Rectal smooth muscle tissue (tissue), 1 donor: ENCODE measurements at regions not wholly inside any gene's neighbourhood (a gene's known extent, or its start where the extent isn't known, plus 50 kb on each side); places are given as distances from the start of the nearest gene placed in this dataset.

Experiments used
- H3K27ac ChIP-seq: one replicate; pipeline ENCODE4 v1.7.0; 2013; ENCODE audit warnings: low read depth, low read length, inconsistent platforms
- H3K27me3 ChIP-seq: one replicate; pipeline ENCODE4 v1.7.0; 2013; ENCODE audit warnings: low read length; ENCODE audit not compliant: control insufficient read depth, insufficient read depth
- H3K36me3 ChIP-seq: one replicate; pipeline ENCODE4 v1.7.0; 2013; ENCODE audit warnings: low read length; ENCODE audit not compliant: control insufficient read depth, insufficient read depth
- H3K4me1 ChIP-seq: one replicate; pipeline ENCODE4 v1.7.0; 2013; ENCODE audit warnings: low read length; ENCODE audit not compliant: control insufficient read depth, insufficient read depth
- H3K4me3 ChIP-seq: one replicate; pipeline ENCODE4 v1.7.0; 2013; ENCODE audit warnings: low read length
- H3K9ac ChIP-seq: one replicate; pipeline ENCODE4 v1.7.0; 2013; ENCODE audit warnings: low read length

GRCh38 chr18:24850532-24850931 lies 390.1 kb downstream of the HRH4 start:
- Histone ChIP-seq H3K9ac (no peak overlapping the region), H3K27me3 (no peaks in the 10 kb centered on the region), H3K4me3 (no peak overlapping the region)

DNA sequence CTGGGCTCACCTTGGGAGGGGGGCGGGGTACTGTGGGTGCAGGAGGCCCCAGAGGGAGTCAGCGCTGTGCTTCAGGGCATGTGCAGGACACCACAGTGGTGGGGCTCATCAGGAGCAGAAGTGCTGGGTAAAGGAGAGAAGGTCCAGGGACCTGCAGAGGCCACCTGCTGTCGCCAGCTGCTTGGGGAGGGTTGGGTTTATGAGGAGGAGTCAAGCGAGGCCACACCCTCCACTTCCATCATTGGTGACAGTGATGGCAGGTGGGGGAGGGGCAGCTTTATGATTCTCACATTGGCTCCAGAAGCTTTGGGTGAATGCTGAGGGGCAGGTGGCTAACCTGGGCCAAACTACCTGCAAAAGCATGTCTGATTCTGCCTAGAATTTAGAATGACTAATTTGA lies 392.6 kb downstream of the HRH4 start:
- Histone ChIP-seq H3K4me3 (no peak overlapping the region), H3K4me1 (no peaks in the 10 kb centered on the region), H3K9ac (no peak overlapping the region), H3K36me3 (no peaks in the 10 kb centered on the region), H3K27me3 (no peaks in the 10 kb centered on the region), H3K27ac (no peak overlapping the region)

More at GRCh38 chr18:24850532-24850931, 390.1 kb downstream of the HRH4 start:
- Histone ChIP-seq H3K36me3 (no peaks in the 10 kb centered on the region), H3K4me1 (no peaks in the 10 kb centered on the region), H3K27ac (no peak overlapping the region)

- Histone ChIP-seq H3K27me3 (no peaks in the 10 kb centered on the region), H3K4me1 (no peaks in the 10 kb centered on the region), H3K36me3 (no peaks in the 10 kb centered on the region), H3K9ac (no peak overlapping the region), H3K27ac (no peak overlapping the region), H3K4me3 (no peak overlapping the region)
Measured at GRCh38 chr18:24860978-24861680, 400.7 kb downstream of the HRH4 start.

- no peak overlapping the region for H3K9ac ChIP-seq
- H3K4me3 ChIP-seq, result no peak overlapping the region
- H3K4me1 ChIP-seq, result no peaks in the 10 kb centered on the region
Measured at GRCh38 chr18:24862201-24862816, 401.9 kb downstream of the HRH4 start.

GRCh38 chr18:24868311-24868710 lies 407.9 kb downstream of the HRH4 start:
- H3K36me3 ChIP-seq, result no peaks in the 10 kb centered on the region
- H3K4me3 ChIP-seq, result no peak overlapping the region
- H3K4me1 ChIP-seq, result no peaks in the 10 kb centered on the region
- no peak overlapping the region for H3K27ac ChIP-seq
- H3K9ac ChIP-seq, result no peak overlapping the region
- no peaks in the 10 kb centered on the region for H3K27me3 ChIP-seq

More at GRCh38 chr18:24862201-24862816, 401.9 kb downstream of the HRH4 start:
- no peak overlapping the region for H3K27ac ChIP-seq
- no peaks in the 10 kb centered on the region for H3K36me3 ChIP-seq
- no peaks in the 10 kb centered on the region for H3K27me3 ChIP-seq

DNA sequence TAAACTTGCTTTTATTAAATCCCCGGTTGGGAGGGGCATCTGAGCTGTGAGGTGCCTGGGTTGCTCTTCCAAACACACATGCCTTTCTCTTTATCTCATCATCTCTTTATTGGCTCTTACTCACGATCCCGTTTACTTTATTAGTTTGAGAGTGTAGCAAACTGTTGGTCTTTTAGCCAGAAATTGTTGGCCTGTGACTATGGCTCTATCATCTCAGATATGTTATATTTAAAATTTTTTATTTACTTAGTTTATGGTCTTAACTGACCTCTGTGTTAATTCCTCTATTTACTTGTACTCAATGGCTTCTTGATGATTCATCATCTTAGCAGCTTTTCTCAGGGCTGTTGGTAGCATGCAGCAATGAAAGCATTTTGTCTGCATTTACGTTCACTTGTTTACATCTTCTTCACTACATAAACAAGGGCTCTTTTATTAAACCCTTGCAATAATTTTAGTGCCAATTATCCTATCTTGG lies 408.4 kb downstream of the HRH4 start:
- no peaks in the 10 kb centered on the region for H3K27me3 ChIP-seq
- H3K27ac ChIP-seq, result no peak overlapping the region
- no peaks in the 10 kb centered on the region for H3K36me3 ChIP-seq
- no peak overlapping the region for H3K9ac ChIP-seq
- no peaks in the 10 kb centered on the region for H3K4me1 ChIP-seq
- no peak overlapping the region for H3K4me3 ChIP-seq

DNA sequence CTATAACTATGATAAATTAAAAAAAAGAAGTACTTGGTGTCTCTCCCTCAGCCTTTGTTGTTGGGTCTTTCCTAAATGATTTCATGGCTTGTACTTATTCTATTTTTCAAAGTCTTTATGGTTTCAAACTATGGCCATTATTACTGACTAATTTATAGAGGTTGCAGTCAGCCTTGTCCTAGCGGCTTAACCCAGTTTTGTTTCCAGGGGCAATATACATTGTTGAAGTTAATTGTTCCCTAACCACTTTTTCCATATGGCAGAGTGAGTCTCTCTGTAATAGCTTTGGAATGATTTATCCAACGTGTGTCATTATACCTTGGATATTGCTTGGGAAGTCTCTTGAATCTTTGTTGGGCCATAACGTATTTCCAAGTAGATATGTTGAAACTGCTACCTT lies 408.8 kb downstream of the HRH4 start:
- Histone ChIP-seq H3K9ac (no peak overlapping the region), H3K4me3 (no peak overlapping the region), H3K27ac (no peak overlapping the region), H3K36me3 (no peaks in the 10 kb centered on the region), H3K27me3 (no peaks in the 10 kb centered on the region), H3K4me1 (no peaks in the 10 kb centered on the region)

DNA sequence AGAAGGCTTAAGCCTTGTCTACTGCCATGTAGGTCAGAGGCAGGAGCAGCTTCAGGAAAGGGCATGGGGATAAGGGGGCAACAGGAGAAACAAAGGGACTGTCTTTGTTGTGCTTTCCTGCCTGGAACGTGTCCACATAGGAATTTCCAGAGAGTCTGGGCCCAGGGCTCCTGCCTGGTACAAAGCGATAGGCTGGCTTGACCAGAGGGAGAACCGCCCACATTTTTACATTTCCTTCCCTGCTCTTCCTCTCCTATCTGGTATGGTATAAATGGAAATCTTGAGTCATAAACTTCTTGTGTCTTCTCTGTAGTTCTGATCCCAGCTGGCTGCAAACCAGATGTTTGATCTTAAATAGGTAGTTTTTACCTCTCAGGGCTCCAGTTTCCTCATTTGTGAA lies 414.8 kb downstream of the HRH4 start:
- Histone ChIP-seq H3K27me3 (no peaks in the 10 kb centered on the region), H3K4me1 (no peaks in the 10 kb centered on the region), H3K27ac (no peak overlapping the region), H3K36me3 (no peaks in the 10 kb centered on the region), H3K9ac (no peak overlapping the region), H3K4me3 (no peak overlapping the region)

DNA sequence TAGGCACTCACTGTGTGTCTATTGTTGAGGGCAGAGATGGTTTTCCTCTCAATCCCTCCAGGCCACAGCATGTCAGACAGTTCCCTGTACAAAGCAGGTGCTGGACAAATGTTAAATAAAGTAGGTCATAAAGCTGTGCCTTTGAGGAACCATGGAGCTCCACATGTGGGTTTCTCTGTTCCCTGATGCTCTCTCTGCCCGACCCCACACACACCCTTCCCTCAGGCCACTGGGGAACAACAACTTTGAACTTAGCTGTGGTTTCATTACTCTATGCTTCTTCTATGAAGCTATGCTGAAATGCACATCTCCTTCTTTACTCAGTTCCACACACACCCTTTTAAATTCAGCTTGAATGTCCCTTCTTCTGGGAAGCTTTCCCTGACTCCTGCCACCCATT lies 415.3 kb downstream of the HRH4 start:
- no peak overlapping the region for H3K27ac ChIP-seq
- no peaks in the 10 kb centered on the region for H3K36me3 ChIP-seq
- H3K9ac ChIP-seq, result no peak overlapping the region
- H3K4me3 ChIP-seq, result no peak overlapping the region
- H3K27me3 ChIP-seq, result no peaks in the 10 kb centered on the region
- no peaks in the 10 kb centered on the region for H3K4me1 ChIP-seq

GRCh38 chr18:24876266-24876665 lies 415.8 kb downstream of the HRH4 start:
- Histone ChIP-seq H3K36me3 (no peaks in the 10 kb centered on the region), H3K9ac (no peak overlapping the region), H3K27ac (no peak overlapping the region), H3K27me3 (no peaks in the 10 kb centered on the region), H3K4me1 (no peaks in the 10 kb centered on the region), H3K4me3 (no peak overlapping the region)

DNA sequence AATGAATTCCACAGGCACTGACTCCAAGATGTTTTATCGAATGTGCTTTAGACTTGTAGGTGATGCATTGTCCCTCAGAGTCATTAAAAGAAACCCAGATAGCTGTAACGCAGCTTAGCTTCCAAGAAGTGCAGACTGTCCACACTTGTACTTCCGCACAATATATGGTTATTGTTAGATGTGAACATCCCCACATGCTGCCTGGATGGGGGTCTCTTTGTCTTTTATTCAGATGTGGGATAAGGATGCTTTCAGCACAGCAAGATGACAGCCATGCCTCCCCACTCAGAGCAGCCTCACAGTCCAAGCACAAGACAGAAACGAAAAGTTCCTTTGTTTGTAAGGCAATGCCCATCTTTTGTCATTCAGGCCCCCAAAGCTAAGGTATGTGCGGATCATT lies 416.6 kb downstream of the HRH4 start:
- no peak overlapping the region for H3K4me3 ChIP-seq
- H3K27me3 ChIP-seq, result no peaks in the 10 kb centered on the region
- no peaks in the 10 kb centered on the region for H3K4me1 ChIP-seq
- no peak overlapping the region for H3K27ac ChIP-seq
- no peak overlapping the region for H3K9ac ChIP-seq
- no peaks in the 10 kb centered on the region for H3K36me3 ChIP-seq

GRCh38 chr18:24877546-24877945 lies 417.1 kb downstream of the HRH4 start:
- no peaks in the 10 kb centered on the region for H3K4me1 ChIP-seq
- no peaks in the 10 kb centered on the region for H3K36me3 ChIP-seq
- no peaks in the 10 kb centered on the region for H3K27me3 ChIP-seq
- H3K4me3 ChIP-seq, result no peak overlapping the region
- H3K9ac ChIP-seq, result no peak overlapping the region
- H3K27ac ChIP-seq, result no peak overlapping the region

GRCh38 chr18:24878289-24878688 lies 417.9 kb downstream of the HRH4 start:
- H3K36me3 ChIP-seq, result no peaks in the 10 kb centered on the region
- no peaks in the 10 kb centered on the region for H3K27me3 ChIP-seq
- H3K4me1 ChIP-seq, result no peaks in the 10 kb centered on the region
- no peak overlapping the region for H3K27ac ChIP-seq
- H3K4me3 ChIP-seq, result no peak overlapping the region
- H3K9ac ChIP-seq, result no peak overlapping the region
